ENCODE measurements at regions not wholly inside any gene's neighbourhood (a gene's known extent, or its start where the extent isn't known, plus 50 kb on each side); places are given as distances from the start of the nearest gene placed in this dataset.

- TF ChIP-seq POLR2A (IDR thresholded peaks at IDR 0.05; ENCODE audit: low read depth, low read length), result no peak
- no peak for TF ChIP-seq TAF1 (IDR thresholded peaks at IDR 0.05; ENCODE audit: low read depth, low read length)
Observed at GRCh38 chr3:73733746-73734145, 109.0 kb upstream of the PDZRN3 start.

Measured in GM12891 (cell line).